Colonic mucosa (tissue), 4 donors: ENCODE measurements at regions not wholly inside any gene's neighbourhood (a gene's known extent, or its start where the extent isn't known, plus 50 kb on each side); places are given as distances from the start of the nearest gene placed in this dataset.
A peak's percentile ranks its signal among the peaks of the same experiment; 100 is the strongest.

Experiments
- DNase-seq: peaks from one replicate; pipeline ENCODE4 v3.0.0-alpha.2; 2020
- H3K27ac ChIP-seq: fragments of 200-600 bp; one replicate; pipeline ENCODE4 v1.8.0; 2021
- H3K27me3 ChIP-seq: fragments of 200-600 bp; one replicate; pipeline ENCODE4 v1.8.0; 2021
- H3K36me3 ChIP-seq: fragments of 200-600 bp; one replicate; pipeline ENCODE4 v1.8.0; 2021
- H3K4me1 ChIP-seq: fragments of 200-600 bp; one replicate; pipeline ENCODE4 v1.8.0; 2021; ENCODE audit warnings: mild to moderate bottlenecking
- H3K4me3 ChIP-seq: fragments of 200-600 bp; one replicate; pipeline ENCODE4 v1.8.0; 2021
- H3K9ac ChIP-seq, 2 donors: one replicate each; pipeline ENCODE4 v1.7.0; 2013; ENCODE audit warnings: control low read depth in 2 of 2, low read depth in 2 of 2, low read length in 2 of 2
- H3K9me3 ChIP-seq: fragments of 200-600 bp; one replicate; pipeline ENCODE4 v1.8.0; 2021
- CTCF ChIP-seq: fragments of 200-600 bp; IDR thresholded peaks from one replicate; pipeline ENCODE4 v1.8.0; 2022; ENCODE audit warnings: antibody characterized with exemption, mild to moderate bottlenecking
- intact Hi-C: fragments of 100-400 bp; cut with DNase I; formaldehyde crosslinking; loops from one replicate; pipeline ENCODE4 v1.14.1; 2022
- donor health status: healthy.
- donor health status: DM: no; HTN: no; CAD: no.
- donor health status: DM: no; HTN: no; CAD: no.

- Histone ChIP-seq H3K27me3 (no peaks in the 10 kb centered on the region), H3K27ac (no peak overlapping the region), H3K4me3 (no peak overlapping the region), H3K36me3 (no peaks in the 10 kb centered on the region), H3K9ac (no peak overlapping the region), H3K9me3 (no peaks in the 10 kb centered on the region), H3K4me1 (no peaks in the 10 kb centered on the region)
- intact Hi-C loops = no loop called here
- DNase-seq = no peak
- TF ChIP-seq CTCF = peak; percentile 29
These were observed 418.8 kb downstream of the SIPA1L2 start for GRCh38 chr1:232211149-232211548.

- intact Hi-C loops = no loop called here
- Histone ChIP-seq H3K4me3 (no peak overlapping the region), H3K9me3 (no peaks in the 10 kb centered on the region), H3K27me3 (no peaks in the 10 kb centered on the region), H3K36me3 (no peaks in the 10 kb centered on the region), H3K9ac (no peak overlapping the region), H3K4me1 (no peaks in the 10 kb centered on the region), H3K27ac (no peak overlapping the region)
- no peak for DNase-seq
- TF ChIP-seq CTCF = no peak
These were observed 420.6 kb downstream of the SIPA1L2 start for GRCh38 chr1:232209357-232209756.

- Histone ChIP-seq H3K9ac (no peak overlapping the region), H3K4me3 (no peak overlapping the region), H3K9me3 (no peaks in the 10 kb centered on the region), H3K27ac (no peak overlapping the region), H3K36me3 (no peaks in the 10 kb centered on the region), H3K27me3 (no peaks in the 10 kb centered on the region), H3K4me1 (no peaks in the 10 kb centered on the region)
- intact Hi-C loops = no loop called here
- DNase-seq = no peak
- no peak for TF ChIP-seq CTCF
These were observed 422.7 kb downstream of the SIPA1L2 start for GRCh38 chr1:232207073-232207866.

GRCh38 chr1:232204269-232204668, 425.7 kb downstream of the SIPA1L2 start:
- no peak for DNase-seq
- H3K27me3 ChIP-seq = no peaks in the 10 kb centered on the region
- no peaks in the 10 kb centered on the region for H3K36me3 ChIP-seq
- H3K9me3 ChIP-seq = no peaks in the 10 kb centered on the region
- H3K4me3 ChIP-seq = no peak overlapping the region
- no peak overlapping the region for H3K9ac ChIP-seq
- no peak overlapping the region for H3K27ac ChIP-seq
- H3K4me1 ChIP-seq = no peaks in the 10 kb centered on the region
- TF ChIP-seq CTCF = no peak
- intact Hi-C loops = no loop called here

GRCh38 chr1:232201024-232201423, 428.9 kb downstream of the SIPA1L2 start:
- Histone ChIP-seq H3K9ac (no peak overlapping the region), H3K36me3 (no peaks in the 10 kb centered on the region), H3K27ac (no peak overlapping the region), H3K4me3 (no peak overlapping the region), H3K9me3 (no peaks in the 10 kb centered on the region), H3K4me1 (no peaks in the 10 kb centered on the region), H3K27me3 (no peaks in the 10 kb centered on the region)
- intact Hi-C loops = no loop called here
- TF ChIP-seq CTCF = no peak
- no peak for DNase-seq
